Right lung (tissue), 2 donors: ENCODE measurements at regions not wholly inside any gene's neighbourhood (a gene's known extent, or its start where the extent isn't known, plus 50 kb on each side); places are given as distances from the start of the nearest gene placed in this dataset.

ENCODE experiments used
- DNase-seq, 2 donors: peaks; one replicate each; pipeline ENCODE4 v3.0.0-alpha.2; 2013

- DNase-seq: no peak
Observed at GRCh38 chr6:93550551-93551276, 131.4 kb upstream of the EPHA7 start.

GRCh38 chr6:93549868-93550267 lies 130.5 kb upstream of the EPHA7 start:
- DNase-seq: no peak

- no peak for DNase-seq
Observed at GRCh38 chr6:93524671-93525451, 105.5 kb upstream of the EPHA7 start.

GRCh38 chr6:93523365-93523764 lies 104.0 kb upstream of the EPHA7 start:
- DNase-seq: no peak

- DNase-seq: no peak
Observed at GRCh38 chr6:93516441-93516840, 97.1 kb upstream of the EPHA7 start.

GRCh38 chr6:93515736-93516135 lies 96.4 kb upstream of the EPHA7 start:
- no peak for DNase-seq

GRCh38 chr6:93498713-93499112 lies 79.4 kb upstream of the EPHA7 start:
- no peak for DNase-seq

GRCh38 chr6:93496548-93496947 lies 77.2 kb upstream of the EPHA7 start:
- DNase-seq: no peak

- DNase-seq: no peak
Observed at GRCh38 chr6:93494057-93494456, 74.7 kb upstream of the EPHA7 start.

GRCh38 chr6:93474733-93475179 lies 55.4 kb upstream of the EPHA7 start:
- DNase-seq: no peak

- DNase-seq: no peak
Observed at GRCh38 chr6:93471281-93471680, 51.9 kb upstream of the EPHA7 start.
